ENCODE measurements at regions not wholly inside any gene's neighbourhood (a gene's known extent, or its start where the extent isn't known, plus 50 kb on each side); places are given as distances from the start of the nearest gene placed in this dataset.

- DNase-seq (ENCODE audit: low read depth in 2 of 2), result no peak
These were observed 125.1 kb upstream of the FAM204A start for GRCh38 chr10:118467200-118467599.

- DNase-seq (ENCODE audit: low read depth in 2 of 2), result no peak
These were observed 123.3 kb upstream of the FAM204A start for GRCh38 chr10:118465300-118465874.

GRCh38 chr10:118463740-118464139 is 121.6 kb upstream of the FAM204A start:
- DNase-seq (ENCODE audit: low read depth in 2 of 2), result no peak

GRCh38 chr10:118462401-118462800 is 120.3 kb upstream of the FAM204A start:
- DNase-seq (ENCODE audit: low read depth in 2 of 2), result no peak

- DNase-seq (ENCODE audit: low read depth in 2 of 2), result peak in 1 of 2 donors; percentile 18
These were observed 117.6 kb upstream of the FAM204A start for GRCh38 chr10:118459642-118460193.

- DNase-seq (ENCODE audit: low read depth in 2 of 2), result no peak
These were observed 117.0 kb upstream of the FAM204A start for GRCh38 chr10:118458957-118459641.

- no peak for DNase-seq (ENCODE audit: low read depth in 2 of 2)
These were observed 115.8 kb upstream of the FAM204A start for GRCh38 chr10:118457824-118458428.

GRCh38 chr10:118455181-118455695 is 113.1 kb upstream of the FAM204A start:
- no peak for DNase-seq (ENCODE audit: low read depth in 2 of 2)

- DNase-seq (ENCODE audit: low read depth in 2 of 2), result no peak
These were observed 112.1 kb upstream of the FAM204A start for GRCh38 chr10:118454211-118454610.

- no peak for DNase-seq (ENCODE audit: low read depth in 2 of 2)
These were observed 110.0 kb upstream of the FAM204A start for GRCh38 chr10:118452098-118452497.

GRCh38 chr10:118449521-118449920 is 107.4 kb upstream of the FAM204A start:
- DNase-seq (ENCODE audit: low read depth in 2 of 2), result no peak

GRCh38 chr10:118448744-118449143 is 106.6 kb upstream of the FAM204A start:
- DNase-seq (ENCODE audit: low read depth in 2 of 2), result no peak

GRCh38 chr10:118447478-118448270 is 105.5 kb upstream of the FAM204A start:
- DNase-seq (ENCODE audit: low read depth in 2 of 2), result no peak

- no peak for DNase-seq (ENCODE audit: low read depth in 2 of 2)
These were observed 103.4 kb upstream of the FAM204A start for GRCh38 chr10:118445535-118445934.

- DNase-seq (ENCODE audit: low read depth in 2 of 2), result no peak
These were observed 101.9 kb upstream of the FAM204A start for GRCh38 chr10:118444069-118444468.

GRCh38 chr10:118442032-118442431 is 99.9 kb upstream of the FAM204A start:
- DNase-seq (ENCODE audit: low read depth in 2 of 2), result no peak

GRCh38 chr10:118439824-118440223 is 97.7 kb upstream of the FAM204A start:
- DNase-seq (ENCODE audit: low read depth in 2 of 2), result no peak

GRCh38 chr10:118436742-118437141 is 94.6 kb upstream of the FAM204A start:
- no peak for DNase-seq (ENCODE audit: low read depth in 2 of 2)

GRCh38 chr10:118430190-118430589 is 88.1 kb upstream of the FAM204A start:
- no peak for DNase-seq (ENCODE audit: low read depth in 2 of 2)

- DNase-seq (ENCODE audit: low read depth in 2 of 2), result peak; percentile 2 to 25
These were observed 81.8 kb upstream of the FAM204A start for GRCh38 chr10:118423800-118424442.

GRCh38 chr10:118422241-118422640 is 80.1 kb upstream of the FAM204A start:
- DNase-seq (ENCODE audit: low read depth in 2 of 2), result no peak

All from stimulated activated CD4-positive, alpha-beta T cell treated with anti-CD3 and anti-CD28 coated beads, Interleukin-1b, Interleukin-23, amount 100 ng/mL, for 1 hour (primary cell).